ENCODE measurements at regions not wholly inside any gene's neighbourhood (a gene's known extent, or its start where the extent isn't known, plus 50 kb on each side); places are given as distances from the start of the nearest gene placed in this dataset.

DNA sequence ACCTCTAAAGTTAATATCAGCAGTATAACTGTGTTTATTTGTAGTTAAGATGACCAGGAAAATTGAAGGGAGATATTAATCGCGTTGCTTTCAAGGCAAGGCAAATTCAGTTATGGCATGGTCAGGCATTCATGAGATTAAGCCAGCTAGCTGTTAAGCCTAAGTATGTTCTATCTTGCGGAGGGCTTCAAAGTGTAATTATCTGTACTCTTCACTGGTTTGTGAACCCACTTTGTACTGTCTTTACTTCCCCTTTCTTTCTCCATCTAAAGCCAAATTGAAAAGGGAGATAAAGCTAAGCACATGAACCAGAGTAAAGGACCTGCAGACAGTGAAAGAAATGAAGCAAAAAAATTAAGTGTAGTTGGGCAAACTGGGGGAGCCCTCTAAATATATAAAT lies 483.1 kb upstream of the NRP1 start:
- TF ChIP-seq YY1 (IDR thresholded peaks at IDR 0.05; ENCODE audit: insufficient read depth, insufficient read length): no peak
- TF ChIP-seq ZNF274 (IDR thresholded peaks at IDR 0.05; ENCODE audit: low read depth, low read length): no peak
- TF ChIP-seq SUZ12 (IDR thresholded peaks at IDR 0.05; ENCODE audit: extremely low read depth, insufficient read depth, insufficient read length): no peak
- H3K4me3 ChIP-seq (ENCODE audit: insufficient read length, low read depth): no peak overlapping the region
- H3K4me1 ChIP-seq (ENCODE audit: insufficient read depth, insufficient read length): no peaks in the 10 kb centered on the region
- no peak overlapping the region for H3K9ac ChIP-seq (ENCODE audit: insufficient read length, low read depth)
- no peaks in the 10 kb centered on the region for H3K27me3 ChIP-seq (ENCODE audit: insufficient read depth, insufficient read length)
- H3K9me3 ChIP-seq (ENCODE audit: insufficient read depth, low read length): no peaks in the 10 kb centered on the region
- DNase-seq (ENCODE audit: low read depth, low spot score): no peak
- H3K36me3 ChIP-seq (ENCODE audit: insufficient read depth, insufficient read length, low read length): no peaks in the 10 kb centered on the region

DNA sequence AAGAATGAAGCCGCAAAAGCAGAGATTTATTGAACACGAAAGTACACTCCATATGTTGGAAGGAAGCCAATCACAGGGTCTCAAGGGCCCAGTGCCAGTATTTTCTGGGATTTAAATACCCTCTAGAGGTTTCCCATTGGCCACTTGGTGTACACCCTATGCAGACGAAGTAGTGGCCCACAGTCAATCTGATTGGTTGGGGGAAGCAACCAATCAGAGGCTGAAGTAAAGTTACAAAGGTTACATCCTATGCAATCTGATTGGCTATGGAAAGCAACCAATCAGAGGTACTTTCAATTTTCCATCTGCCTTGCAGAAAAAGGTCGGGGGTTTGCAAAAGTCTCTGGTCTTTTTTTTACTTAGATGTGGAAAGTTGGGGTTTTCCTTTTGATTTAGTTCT lies 481.3 kb upstream of the NRP1 start:
- TF ChIP-seq SUZ12 (IDR thresholded peaks at IDR 0.05; ENCODE audit: extremely low read depth, insufficient read depth, insufficient read length) (no peak), ZNF274 (IDR thresholded peaks at IDR 0.05; ENCODE audit: low read depth, low read length) (no peak), YY1 (IDR thresholded peaks at IDR 0.05; ENCODE audit: insufficient read depth, insufficient read length) (no peak)
- no peaks in the 10 kb centered on the region for H3K36me3 ChIP-seq (ENCODE audit: insufficient read depth, insufficient read length, low read length)
- DNase-seq (ENCODE audit: low read depth, low spot score): no peak
- no peak overlapping the region for H3K9ac ChIP-seq (ENCODE audit: insufficient read length, low read depth)
- no peaks in the 10 kb centered on the region for H3K9me3 ChIP-seq (ENCODE audit: insufficient read depth, low read length)
- H3K27me3 ChIP-seq (ENCODE audit: insufficient read depth, insufficient read length): no peaks in the 10 kb centered on the region
- H3K4me1 ChIP-seq (ENCODE audit: insufficient read depth, insufficient read length): no peaks in the 10 kb centered on the region
- H3K4me3 ChIP-seq (ENCODE audit: insufficient read length, low read depth): no peak overlapping the region

DNA sequence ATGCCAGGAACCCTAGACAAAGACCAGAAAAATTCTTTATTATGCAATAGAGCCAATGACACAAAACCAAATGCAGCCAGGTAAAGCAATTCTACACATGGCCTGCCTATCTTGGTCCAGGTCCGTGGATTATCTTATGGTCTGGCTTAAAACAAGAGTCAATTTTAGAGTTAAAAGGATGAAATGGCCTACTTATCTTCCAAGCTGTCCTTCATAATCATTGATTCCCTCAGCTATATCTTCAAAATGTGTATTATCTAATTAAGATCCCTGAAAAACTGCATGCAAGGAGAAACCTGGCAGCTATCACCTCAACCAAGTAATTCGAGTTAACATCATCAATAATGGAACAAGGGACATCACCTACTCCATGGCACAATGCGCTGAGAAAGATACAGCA lies 479.4 kb upstream of the NRP1 start:
- no peak for TF ChIP-seq SUZ12 (IDR thresholded peaks at IDR 0.05; ENCODE audit: extremely low read depth, insufficient read depth, insufficient read length)
- no peak for TF ChIP-seq YY1 (IDR thresholded peaks at IDR 0.05; ENCODE audit: insufficient read depth, insufficient read length)
- TF ChIP-seq ZNF274 (IDR thresholded peaks at IDR 0.05; ENCODE audit: low read depth, low read length): no peak
- Histone ChIP-seq H3K4me3 (ENCODE audit: insufficient read length, low read depth) (no peak overlapping the region), H3K9ac (ENCODE audit: insufficient read length, low read depth) (no peak overlapping the region), H3K36me3 (ENCODE audit: insufficient read depth, insufficient read length, low read length) (no peaks in the 10 kb centered on the region), H3K27me3 (ENCODE audit: insufficient read depth, insufficient read length) (no peaks in the 10 kb centered on the region), H3K9me3 (ENCODE audit: insufficient read depth, low read length) (no peaks in the 10 kb centered on the region), H3K4me1 (ENCODE audit: insufficient read depth, insufficient read length) (no peaks in the 10 kb centered on the region)
- no peak for DNase-seq (ENCODE audit: low read depth, low spot score)

DNA sequence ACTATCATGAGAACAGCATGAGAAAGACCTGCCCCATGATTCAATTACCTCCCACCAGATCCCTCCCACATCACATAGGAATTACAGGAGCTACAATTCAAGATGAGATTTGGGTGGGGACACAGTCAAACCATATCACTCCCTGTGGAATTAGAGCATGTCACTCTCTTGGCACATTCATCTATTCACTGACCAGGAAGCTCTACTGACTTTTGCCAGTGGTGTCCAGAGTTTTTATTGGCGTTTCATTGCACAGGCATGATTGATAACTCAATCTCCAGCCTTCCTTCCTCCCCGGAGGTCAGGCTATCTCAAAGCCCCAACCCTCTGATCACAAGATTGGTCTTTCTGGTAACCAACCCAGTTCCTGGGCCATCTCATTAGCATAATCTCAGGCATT lies 478.9 kb upstream of the NRP1 start:
- Histone ChIP-seq H3K4me3 (ENCODE audit: insufficient read length, low read depth) (no peak overlapping the region), H3K9ac (ENCODE audit: insufficient read length, low read depth) (no peak overlapping the region), H3K36me3 (ENCODE audit: insufficient read depth, insufficient read length, low read length) (no peaks in the 10 kb centered on the region), H3K27me3 (ENCODE audit: insufficient read depth, insufficient read length) (no peaks in the 10 kb centered on the region), H3K9me3 (ENCODE audit: insufficient read depth, low read length) (no peaks in the 10 kb centered on the region), H3K4me1 (ENCODE audit: insufficient read depth, insufficient read length) (no peaks in the 10 kb centered on the region)
- TF ChIP-seq ZNF274 (IDR thresholded peaks at IDR 0.05; ENCODE audit: low read depth, low read length) (no peak), SUZ12 (IDR thresholded peaks at IDR 0.05; ENCODE audit: extremely low read depth, insufficient read depth, insufficient read length) (no peak), YY1 (IDR thresholded peaks at IDR 0.05; ENCODE audit: insufficient read depth, insufficient read length) (no peak)
- DNase-seq (ENCODE audit: low read depth, low spot score): no peak

DNA sequence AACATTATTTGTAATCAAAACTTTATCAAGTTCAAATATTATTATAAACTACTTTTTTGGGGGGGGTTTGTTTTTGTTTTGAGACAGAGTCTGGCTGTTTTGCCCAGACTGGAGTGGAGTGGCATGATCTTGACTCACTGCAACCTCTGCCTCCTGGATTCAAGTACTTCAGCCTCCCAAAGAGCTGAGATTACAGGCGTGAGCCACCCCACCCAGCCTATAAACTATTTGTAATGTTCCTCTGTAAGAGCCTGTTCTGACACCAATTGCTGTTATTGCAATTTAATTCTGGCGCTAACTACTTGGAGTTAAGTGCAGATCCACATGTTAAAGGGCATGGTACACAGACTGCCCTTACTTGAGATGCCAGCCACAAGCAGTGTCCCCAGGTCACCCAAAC lies 478.1 kb upstream of the NRP1 start:
- Histone ChIP-seq H3K27me3 (ENCODE audit: insufficient read depth, insufficient read length) (no peaks in the 10 kb centered on the region), H3K36me3 (ENCODE audit: insufficient read depth, insufficient read length, low read length) (no peaks in the 10 kb centered on the region), H3K9ac (ENCODE audit: insufficient read length, low read depth) (no peak overlapping the region), H3K4me3 (ENCODE audit: insufficient read length, low read depth) (no peak overlapping the region), H3K4me1 (ENCODE audit: insufficient read depth, insufficient read length) (no peaks in the 10 kb centered on the region), H3K9me3 (ENCODE audit: insufficient read depth, low read length) (no peaks in the 10 kb centered on the region)
- TF ChIP-seq YY1 (IDR thresholded peaks at IDR 0.05; ENCODE audit: insufficient read depth, insufficient read length) (no peak), ZNF274 (IDR thresholded peaks at IDR 0.05; ENCODE audit: low read depth, low read length) (no peak), SUZ12 (IDR thresholded peaks at IDR 0.05; ENCODE audit: extremely low read depth, insufficient read depth, insufficient read length) (no peak)
- DNase-seq (ENCODE audit: low read depth, low spot score): no peak

DNA sequence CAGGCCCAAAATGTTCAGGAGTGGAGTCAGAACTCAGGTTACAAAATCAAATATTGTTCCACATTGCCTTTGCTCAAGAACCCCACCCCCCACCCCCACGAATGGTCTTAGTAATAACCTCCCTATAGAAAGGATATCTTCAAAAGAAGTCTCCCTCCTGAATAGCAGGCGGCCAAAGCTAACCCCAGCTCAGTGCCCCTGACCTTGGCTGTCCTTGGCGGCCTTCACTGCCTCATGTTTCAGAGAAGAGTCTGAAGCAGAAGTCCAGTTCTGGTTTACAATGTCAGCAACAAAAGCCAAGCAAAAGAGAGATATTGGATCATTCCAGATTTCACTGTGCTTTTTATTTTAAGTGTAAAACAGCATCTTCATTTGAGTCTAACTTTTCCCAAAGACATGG lies 476.5 kb upstream of the NRP1 start:
- Histone ChIP-seq H3K4me3 (ENCODE audit: insufficient read length, low read depth) (no peak overlapping the region), H3K27me3 (ENCODE audit: insufficient read depth, insufficient read length) (no peaks in the 10 kb centered on the region), H3K4me1 (ENCODE audit: insufficient read depth, insufficient read length) (no peaks in the 10 kb centered on the region), H3K36me3 (ENCODE audit: insufficient read depth, insufficient read length, low read length) (no peaks in the 10 kb centered on the region), H3K9me3 (ENCODE audit: insufficient read depth, low read length) (no peaks in the 10 kb centered on the region), H3K9ac (ENCODE audit: insufficient read length, low read depth) (no peak overlapping the region)
- no peak for DNase-seq (ENCODE audit: low read depth, low spot score)
- TF ChIP-seq ZNF274 (IDR thresholded peaks at IDR 0.05; ENCODE audit: low read depth, low read length) (no peak), YY1 (IDR thresholded peaks at IDR 0.05; ENCODE audit: insufficient read depth, insufficient read length) (no peak), SUZ12 (IDR thresholded peaks at IDR 0.05; ENCODE audit: extremely low read depth, insufficient read depth, insufficient read length) (no peak)

DNA sequence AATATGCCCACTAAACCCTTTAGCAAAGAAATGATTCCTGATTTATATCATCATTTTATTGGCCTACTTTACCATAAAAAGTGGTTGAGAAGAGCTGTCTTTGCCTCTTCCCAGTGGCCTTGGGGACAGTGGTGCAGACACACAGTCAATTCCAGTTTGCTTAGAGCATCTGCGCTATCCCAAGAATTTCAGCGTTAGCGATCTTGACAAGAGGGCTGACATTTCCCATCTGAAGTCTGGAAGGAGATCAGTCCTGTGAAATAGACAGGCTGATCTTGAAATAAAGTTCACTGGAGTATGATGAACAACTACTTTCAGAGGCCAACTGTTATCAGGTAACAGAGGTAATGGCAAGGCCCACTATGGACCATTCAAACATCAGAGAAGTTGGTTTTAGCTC lies 475.3 kb upstream of the NRP1 start:
- H3K4me1 ChIP-seq (ENCODE audit: insufficient read depth, insufficient read length): no peaks in the 10 kb centered on the region
- DNase-seq (ENCODE audit: low read depth, low spot score): no peak
- H3K36me3 ChIP-seq (ENCODE audit: insufficient read depth, insufficient read length, low read length): no peaks in the 10 kb centered on the region
- H3K9me3 ChIP-seq (ENCODE audit: insufficient read depth, low read length): no peaks in the 10 kb centered on the region
- no peaks in the 10 kb centered on the region for H3K27me3 ChIP-seq (ENCODE audit: insufficient read depth, insufficient read length)
- no peak for TF ChIP-seq ZNF274 (IDR thresholded peaks at IDR 0.05; ENCODE audit: low read depth, low read length)
- TF ChIP-seq SUZ12 (IDR thresholded peaks at IDR 0.05; ENCODE audit: extremely low read depth, insufficient read depth, insufficient read length): no peak
- no peak for TF ChIP-seq YY1 (IDR thresholded peaks at IDR 0.05; ENCODE audit: insufficient read depth, insufficient read length)
- H3K9ac ChIP-seq (ENCODE audit: insufficient read length, low read depth): no peak overlapping the region
- no peak overlapping the region for H3K4me3 ChIP-seq (ENCODE audit: insufficient read length, low read depth)

DNA sequence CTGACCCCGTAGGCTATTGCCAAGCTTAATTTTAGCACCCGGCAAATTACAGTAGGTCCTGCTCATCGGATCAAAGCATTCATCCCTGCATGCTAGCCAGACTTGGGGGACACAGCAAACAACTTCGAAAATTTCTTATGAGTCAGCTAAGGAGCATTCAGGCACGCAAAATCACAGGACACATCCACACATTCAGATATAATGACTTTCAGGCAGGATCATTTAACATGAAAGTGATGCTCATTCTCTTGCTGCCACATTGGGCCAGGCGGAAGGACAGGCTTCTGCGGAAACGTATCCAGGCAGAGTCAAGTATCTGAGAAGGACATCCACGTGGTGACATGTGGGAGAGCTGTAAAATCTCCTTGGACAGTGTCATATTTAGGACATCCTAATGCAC lies 474.0 kb upstream of the NRP1 start:
- Histone ChIP-seq H3K36me3 (ENCODE audit: insufficient read depth, insufficient read length, low read length) (no peaks in the 10 kb centered on the region), H3K4me3 (ENCODE audit: insufficient read length, low read depth) (no peak overlapping the region), H3K9ac (ENCODE audit: insufficient read length, low read depth) (no peak overlapping the region), H3K9me3 (ENCODE audit: insufficient read depth, low read length) (no peaks in the 10 kb centered on the region), H3K27me3 (ENCODE audit: insufficient read depth, insufficient read length) (no peaks in the 10 kb centered on the region), H3K4me1 (ENCODE audit: insufficient read depth, insufficient read length) (no peaks in the 10 kb centered on the region)
- DNase-seq (ENCODE audit: low read depth, low spot score): no peak
- TF ChIP-seq SUZ12 (IDR thresholded peaks at IDR 0.05; ENCODE audit: extremely low read depth, insufficient read depth, insufficient read length) (no peak), ZNF274 (IDR thresholded peaks at IDR 0.05; ENCODE audit: low read depth, low read length) (no peak), YY1 (IDR thresholded peaks at IDR 0.05; ENCODE audit: insufficient read depth, insufficient read length) (no peak)

All from NT2/D1 (cell line).